Medulla oblongata (tissue), 1 donor: ENCODE measurements at regions not wholly inside any gene's neighbourhood (a gene's known extent, or its start where the extent isn't known, plus 50 kb on each side); places are given as distances from the start of the nearest gene placed in this dataset.
A peak's percentile ranks its signal among the peaks of the same experiment; 100 is the strongest.

Source experiments
- DNase-seq: peaks from one replicate; pipeline ENCODE4 v3.0.0-alpha.2; 2015; ENCODE audit errors: extremely low spot score

DNA sequence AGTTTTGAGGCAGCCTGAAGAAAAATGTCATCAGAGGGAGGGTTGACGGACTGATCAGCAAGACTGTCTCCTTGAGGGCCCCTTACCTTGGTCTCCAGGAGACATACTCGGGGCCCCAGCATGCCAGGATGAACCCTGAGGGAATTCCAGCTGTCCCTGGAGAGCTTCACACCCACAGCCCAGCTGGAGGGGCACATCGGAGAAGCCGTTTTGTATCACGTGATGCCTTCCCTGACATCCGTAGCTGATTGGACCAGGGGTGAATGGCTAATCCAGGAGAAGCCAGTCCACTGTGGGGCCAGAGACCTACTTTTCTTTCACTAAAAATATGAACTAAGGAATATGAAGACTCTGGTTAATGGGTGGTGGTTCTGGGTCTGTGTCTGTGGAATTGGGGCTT, 86.0 kb upstream of the TP53I11 start:
- DNase-seq: no peak

DNA sequence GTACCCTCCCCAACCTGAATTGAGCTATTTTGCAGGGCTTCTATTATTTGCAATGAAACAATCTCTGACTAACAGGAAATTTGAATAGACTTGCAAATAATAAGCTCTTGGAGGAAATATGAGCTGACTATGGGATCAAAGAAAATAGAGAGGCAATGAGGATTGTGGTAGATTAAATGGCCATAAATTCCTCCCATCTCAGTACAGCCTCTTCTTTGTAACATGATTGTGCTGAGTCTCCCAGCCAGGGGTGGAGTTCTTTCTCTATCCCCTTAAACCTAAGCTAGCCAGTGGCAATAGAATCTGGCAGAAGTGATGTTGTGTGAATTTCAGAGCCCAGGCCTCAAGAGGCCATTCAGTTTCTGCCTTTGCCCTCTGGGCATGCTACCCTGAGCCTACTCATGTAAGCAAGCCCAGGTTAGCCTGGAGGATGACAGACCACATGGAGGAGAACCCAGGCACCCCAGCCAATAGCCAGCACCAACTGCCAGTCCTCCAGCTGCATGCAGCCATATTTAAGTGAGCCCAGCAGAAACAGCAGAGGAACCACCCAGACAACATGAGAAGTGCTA, 86.8 kb upstream of the TP53I11 start:
- DNase-seq: no peak

DNA sequence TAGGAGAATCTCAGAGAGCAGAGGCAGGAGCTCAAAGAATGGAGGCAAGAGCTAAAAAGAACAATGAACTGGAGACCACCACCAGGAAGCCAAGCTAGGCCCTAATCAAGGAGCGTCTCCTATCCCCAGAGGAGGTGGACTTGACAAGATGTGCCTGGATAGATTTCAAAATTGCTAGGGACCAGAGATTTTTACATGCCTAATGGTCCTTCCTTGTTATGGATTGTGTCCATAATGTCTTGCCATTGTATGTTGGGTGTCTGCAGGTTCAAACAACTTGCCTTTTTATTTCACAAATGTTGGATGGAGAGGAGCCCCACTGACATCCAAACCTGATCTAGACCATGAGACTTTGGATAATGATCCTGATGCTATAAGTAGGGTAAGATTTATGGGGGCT, 88.2 kb upstream of the TP53I11 start:
- no peak for DNase-seq

DNA sequence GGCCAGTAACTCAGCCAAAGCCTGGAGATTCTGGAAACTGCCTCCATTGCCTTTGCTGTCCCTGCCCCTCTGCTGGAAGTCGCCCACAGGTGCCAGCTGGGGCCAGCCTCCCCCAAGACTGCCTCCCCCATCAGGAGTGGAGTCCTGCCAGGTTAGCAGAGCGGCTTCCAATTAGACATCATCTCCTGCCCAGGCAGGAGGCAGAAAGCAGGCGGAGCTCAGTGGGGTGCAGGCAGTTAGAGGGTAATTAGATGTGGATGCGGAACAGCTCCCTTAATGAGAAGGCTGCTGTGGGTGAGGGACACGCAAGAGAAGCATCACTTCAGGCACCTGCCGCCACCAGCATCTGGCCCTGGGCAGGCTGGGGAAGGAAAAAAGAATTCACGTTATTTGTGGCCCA, 90.9 kb upstream of the TP53I11 start:
- DNase-seq: no peak

DNA sequence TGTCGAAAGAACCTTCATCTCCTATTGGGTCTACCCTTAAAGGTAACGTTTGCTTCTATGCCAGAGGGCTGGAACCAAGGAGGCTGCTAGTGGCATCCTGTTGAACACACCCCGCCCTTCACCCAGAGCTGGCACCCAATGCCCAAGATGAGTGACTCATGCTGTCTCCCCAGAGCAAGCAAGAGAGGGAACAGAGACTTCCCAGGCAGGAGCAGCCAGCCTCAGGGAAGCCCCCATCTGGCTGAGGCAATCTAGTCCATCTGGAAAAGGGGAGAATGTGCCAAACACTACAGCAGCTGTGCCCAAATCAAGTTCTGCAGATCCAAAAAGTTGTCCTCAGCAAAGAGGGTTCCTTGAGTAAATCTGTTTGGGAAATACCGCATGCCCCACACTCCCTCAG, 91.9 kb upstream of the TP53I11 start:
- no peak for DNase-seq

DNA sequence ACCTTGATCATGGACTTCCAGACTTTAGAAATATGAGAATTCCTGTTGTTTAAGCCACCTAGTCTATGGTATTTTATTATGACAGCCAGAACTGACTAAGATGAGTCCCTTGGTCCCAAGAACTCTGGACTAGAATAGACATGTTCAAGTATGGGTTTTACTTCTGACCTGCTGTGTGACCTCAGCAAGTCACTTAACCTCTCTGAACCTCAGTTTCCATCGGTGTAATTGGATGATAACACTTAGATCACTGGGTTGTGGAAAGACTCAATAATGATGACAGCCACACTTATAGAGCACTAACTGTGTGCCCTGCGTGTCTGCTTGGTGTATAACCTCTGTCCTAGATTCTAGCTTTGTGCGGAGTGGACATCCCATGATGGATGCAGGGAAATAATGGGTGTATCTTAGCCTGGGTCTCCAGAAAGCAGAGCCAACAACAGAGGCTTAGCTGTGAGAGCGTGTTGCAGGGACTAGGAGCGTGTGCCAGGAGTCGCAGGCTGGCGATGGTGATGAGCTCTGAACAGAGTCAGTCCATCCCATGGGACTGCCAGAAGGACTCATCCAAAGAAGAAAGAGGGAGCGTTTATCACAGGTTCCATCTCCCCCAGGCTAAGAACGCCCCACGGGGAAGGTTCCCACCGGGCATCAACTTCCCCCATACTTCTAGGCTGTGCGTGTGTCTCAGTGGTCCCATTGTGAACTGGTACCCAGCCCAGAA, 93.2 kb upstream of the TP53I11 start:
- no peak for DNase-seq

DNA sequence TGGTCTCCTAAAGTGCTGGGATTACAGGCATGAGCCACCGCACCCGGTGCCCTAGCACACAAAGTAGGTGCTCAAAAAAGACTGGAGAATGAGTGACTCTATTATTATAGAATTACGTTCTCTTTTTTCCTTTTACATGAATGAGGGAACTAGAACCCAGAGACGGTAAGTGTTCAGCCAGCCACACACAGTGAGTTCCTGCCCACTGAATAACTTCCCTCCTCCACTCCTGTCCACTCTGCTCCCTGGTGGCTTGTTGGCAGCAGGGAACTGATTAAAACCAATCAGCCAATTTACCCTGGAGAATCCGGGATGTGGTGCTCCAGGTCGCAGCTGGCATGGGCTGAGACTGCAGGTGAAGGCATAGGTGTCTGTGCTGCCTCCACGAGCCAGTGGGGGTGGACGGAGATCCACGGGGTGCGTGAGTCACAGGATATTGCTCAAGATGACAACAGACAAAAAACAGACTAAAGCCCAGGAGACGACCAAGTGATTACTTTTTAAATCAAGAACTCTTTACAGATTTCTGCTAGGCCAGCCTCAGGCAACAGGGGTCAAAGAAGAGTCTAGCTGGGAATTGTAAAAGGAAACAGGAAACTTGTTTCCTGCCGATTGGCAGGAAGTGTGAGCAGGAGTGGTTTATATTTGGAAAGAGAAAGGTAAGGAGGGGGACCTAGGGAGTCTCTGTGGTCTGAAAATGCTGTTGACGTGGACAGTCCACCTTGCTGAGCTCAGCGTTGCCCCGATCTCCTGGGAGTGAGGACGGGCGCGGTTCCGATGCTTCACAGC, 95.2 kb upstream of the TP53I11 start:
- peak; percentile 65 for DNase-seq

DNA sequence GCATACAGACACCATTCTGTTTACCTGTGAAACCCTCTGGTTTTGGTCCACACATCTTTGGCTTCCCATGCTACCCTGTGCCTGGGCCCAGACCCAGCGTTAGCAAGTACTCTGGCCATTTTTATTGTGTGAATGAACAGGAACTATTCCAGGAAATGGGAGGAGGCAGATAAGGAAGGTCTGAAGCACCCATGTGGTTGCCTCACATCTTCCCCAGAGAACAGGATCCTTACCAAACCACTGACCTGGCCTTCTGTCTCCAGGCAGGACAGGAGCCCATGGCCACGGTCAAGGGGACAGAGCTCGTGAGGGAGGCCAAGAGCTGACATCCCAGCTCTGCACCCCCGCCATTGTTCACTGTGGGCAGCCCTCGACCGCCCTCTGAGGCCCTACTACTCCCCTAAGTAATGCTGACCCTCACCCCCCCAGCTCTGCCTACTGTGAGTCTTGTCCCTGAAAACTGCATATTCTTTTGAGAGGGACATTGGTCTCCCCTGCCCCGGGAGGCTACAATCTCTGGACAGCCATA, 97.7 kb upstream of the TP53I11 start:
- no peak for DNase-seq

DNA sequence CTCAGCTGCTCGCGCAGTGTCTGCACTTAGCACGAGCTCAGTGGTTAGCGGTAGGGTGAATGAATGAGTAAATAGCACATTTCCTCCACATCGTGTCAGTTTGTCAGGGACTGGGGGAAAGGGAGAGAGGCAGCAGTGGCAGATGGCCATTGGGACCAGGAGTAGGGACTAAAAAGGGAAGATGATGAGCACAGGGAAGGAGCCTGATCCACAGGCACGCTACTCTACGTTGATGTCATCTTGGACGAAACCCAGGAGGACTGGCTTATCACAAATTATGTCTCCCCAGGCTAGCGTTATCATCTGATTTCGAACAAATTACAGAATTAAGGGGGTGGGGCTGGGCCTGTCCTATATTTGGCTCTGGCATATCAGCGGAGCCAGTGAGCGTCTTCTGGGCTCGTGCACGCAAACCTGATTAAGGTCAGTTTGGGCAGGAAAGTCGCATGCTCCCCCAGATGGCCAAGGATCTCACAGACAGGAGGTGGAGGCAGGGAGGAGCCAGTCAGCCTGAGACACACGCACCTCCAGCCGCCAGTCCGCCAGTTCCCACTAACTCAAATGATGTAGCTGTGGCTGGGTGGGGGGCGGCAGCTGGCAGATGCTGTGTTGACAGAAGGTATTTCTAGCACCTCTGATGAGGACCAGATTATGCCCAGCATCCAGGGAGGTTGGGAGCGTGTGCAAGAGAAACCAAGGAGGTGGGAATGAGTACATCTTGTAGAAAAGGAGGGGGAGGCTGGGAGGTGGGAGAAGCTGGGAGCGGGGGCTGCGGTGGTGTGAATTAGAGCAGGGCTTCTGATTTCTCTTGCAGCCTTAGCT, 97.4 kb upstream of the PRDM11 start:
- no peak for DNase-seq

DNA sequence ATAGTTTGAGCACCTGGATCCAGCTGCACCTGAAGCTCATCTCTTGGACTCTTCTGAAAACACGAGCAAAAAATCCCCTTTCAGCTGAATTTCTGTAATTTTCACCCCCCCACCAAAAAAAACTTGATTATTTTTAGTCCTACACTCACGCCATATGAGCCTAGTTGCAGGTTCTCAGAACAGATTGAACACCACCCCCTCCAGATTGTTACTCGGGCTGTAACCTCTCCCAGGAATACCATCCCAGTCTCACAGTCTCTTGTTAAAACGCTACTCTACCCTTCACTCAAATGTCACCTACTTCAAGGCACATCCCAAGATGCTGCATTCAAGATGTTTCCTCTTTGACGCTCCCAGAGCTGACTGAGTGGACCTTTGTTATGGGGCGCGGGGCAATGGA, 96.3 kb upstream of the PRDM11 start:
- DNase-seq: no peak

DNA sequence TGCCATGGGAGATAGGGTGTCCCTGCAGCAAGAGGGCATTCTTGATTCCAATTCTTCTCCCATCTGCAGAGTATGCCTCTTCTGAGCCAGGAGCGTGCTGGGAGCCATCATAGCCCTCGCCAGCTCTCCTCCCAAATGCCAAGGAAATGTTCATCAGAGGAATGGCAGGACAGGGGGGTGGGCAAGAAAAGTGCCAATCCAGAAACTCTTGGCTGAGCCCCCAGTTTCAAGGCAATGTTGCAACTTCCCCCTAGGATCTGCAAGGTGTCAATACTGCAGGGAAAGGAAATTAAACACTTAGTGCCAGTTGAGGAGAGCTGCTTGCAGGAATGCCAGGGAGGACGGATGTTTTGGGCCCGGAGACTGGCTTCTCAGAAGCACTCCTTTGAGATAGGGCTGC, 94.8 kb upstream of the PRDM11 start:
- DNase-seq: no peak

DNA sequence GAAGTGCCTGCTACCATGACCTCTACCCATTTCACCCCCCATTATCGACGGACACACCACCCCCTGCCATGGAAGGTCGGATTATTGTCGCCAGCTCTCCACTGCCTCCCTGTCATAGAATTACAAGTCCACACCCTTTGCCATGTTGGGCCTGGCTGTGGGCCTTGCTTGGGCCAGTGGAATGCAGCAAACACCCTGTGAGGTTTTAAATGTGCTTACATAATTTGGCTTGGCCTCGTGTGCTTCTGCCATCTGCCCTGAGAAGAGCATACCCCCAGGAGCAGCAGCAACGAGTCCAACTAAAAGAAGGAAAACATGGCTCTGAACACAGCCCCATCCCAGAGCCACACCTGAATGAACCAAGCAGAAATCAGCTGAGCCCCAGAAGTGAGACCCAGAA, 94.1 kb upstream of the PRDM11 start:
- DNase-seq: no peak

DNA sequence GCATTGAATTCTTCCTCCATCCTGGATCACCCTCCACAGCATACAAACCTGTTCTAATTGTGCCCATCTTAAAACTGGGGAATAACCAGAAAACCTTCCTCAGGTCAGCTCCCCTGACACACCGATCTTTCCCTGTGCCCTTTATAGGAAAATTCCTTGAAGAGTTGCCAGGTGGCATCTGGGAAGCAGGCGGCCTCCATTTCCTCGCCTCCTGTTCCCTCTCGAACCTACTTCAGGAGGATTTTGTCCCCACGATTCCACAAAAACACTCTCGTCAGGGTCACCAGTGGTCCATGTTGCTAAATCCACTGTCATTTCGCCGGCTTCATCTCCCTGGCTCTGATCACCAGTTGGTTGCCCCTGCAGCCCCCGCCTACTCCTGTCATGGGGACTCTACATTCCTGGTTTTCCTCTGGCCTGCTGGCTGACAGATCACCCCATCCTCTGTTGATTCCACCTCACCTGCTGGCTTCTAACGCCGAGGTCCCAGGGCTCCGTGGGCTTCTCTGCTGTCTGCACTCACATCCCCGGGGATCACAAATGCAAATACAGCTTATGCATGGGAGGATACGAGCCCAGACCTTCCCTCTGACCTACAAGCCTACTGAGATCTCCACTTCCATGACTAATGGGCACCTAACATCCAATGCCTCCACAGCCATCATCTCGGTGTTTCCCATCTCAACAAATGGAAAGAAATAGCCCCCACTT, 92.5 kb upstream of the PRDM11 start:
- DNase-seq: no peak

DNA sequence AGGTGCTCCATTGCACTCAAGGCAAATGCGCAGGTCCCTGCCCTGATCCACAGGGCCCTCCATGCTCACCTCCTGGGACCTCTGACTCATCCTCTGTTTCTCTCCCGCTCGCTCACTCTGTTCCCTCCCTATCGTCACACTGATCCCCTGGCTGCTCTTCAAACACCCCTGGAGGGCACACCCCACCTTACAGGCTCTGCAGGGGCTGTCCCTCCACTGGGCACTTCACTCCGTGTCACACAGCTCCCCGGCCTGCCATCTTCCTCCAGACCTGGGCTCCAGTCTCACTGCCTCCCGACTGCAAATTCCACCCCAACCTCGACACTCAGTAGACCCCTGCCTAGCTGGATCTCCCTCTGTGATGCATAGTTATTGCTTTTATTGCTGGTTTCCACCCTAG, 91.5 kb upstream of the PRDM11 start:
- DNase-seq: no peak

DNA sequence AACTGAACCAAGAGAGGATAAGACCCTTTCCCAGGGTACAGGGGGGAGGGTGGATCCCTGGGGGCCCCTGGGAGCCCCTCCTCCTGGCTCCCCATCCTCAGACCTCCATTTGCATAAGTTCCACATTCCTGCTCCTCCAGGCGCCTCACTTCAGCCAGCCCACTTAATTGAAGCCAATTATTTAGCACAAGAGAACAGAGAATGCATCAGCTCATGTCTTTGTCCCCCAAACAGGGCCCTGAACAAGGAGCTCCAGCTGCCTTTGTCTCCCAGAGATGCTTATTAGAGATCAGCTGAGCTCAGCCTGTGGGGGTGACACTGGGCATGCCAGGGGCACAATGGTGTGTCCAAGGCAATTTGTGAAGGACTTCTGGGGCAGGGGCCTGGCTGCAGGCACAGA, 89.9 kb upstream of the PRDM11 start:
- no peak for DNase-seq

DNA sequence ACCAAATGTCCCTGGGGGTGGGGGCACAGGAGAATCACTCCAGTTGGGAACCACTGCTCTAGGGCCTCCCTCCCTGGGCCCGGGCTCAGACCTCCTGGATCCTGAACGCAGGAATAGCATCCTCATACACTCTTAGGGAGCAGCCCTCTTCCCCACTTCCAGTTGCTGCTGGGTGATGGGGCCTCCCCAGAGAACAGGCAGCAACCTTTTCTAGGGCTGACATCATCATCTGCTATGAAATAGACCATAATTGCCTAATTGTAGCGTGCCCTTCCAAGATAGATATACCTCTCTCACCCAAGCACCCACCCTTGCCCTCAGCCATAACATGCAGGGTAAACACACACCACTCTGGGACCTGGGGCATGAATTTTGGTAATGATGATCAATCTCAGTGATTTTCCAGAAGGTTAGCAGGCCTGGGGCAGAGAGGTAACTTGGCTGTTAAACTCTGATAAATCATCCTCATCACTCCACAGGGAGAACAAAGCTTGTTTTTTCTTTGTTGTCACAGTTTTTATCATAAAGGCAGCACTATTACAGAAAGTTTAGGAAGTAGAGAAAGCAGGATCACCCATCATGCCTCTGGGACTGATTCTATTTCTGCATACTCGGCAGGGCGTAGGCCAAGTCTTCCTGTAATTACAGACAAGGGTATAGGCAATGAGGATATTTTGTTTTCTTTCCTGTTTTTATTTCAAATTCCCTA, 88.3 kb upstream of the PRDM11 start:
- DNase-seq: no peak

DNA sequence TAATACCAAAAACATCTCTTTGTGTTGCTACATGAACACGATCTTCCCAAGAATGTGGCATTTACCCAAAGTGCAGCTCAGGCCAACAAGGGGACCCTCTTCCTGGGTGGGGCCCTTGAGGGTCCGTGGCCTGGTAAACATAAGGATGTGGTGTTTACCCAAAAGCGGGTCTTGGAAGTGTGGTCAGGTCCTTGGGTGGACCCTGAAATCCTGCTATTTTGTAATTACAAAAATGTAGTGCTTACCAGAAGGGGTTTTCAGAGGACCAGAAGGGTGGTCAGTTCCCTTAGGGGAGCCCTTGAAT, 87.8 kb upstream of the PRDM11 start:
- DNase-seq: no peak

DNA sequence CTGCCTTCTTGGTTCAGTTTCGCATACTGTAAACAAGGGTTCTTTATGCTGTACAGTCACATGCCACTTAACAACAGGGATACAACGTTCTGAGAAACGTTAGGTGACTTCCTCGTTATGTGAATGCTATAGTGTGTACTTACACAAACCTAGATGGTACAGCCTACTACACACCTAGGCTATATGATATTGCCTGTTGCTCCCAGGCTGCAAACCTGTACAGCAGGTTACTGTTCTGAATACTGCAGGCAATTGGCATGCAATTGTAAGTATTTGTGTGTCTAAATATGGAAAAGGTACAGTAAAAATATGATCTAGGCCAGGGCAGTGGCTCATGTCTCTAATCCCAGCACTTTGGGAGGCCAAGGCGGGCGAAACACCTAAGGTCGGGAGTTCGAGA, 85.7 kb upstream of the PRDM11 start:
- no peak for DNase-seq

DNA sequence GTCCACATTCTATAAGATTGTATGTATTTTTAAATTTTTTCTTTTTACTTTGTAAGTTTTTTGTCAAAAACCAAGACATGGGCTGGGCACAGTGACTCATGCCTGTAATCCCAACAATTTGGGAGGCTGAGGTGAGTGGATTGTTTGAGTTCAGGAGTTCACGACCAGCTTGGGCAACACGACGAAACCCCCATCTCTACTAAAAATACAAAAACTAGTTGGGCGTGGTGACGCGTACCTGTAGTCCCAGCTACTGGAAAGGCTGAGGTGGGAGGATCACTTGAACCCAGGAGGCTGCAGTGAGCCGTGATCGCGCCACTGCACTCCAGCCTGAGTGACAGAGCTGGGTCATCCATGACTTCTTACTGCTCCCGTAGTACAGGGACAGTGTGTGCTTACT, 84.8 kb upstream of the PRDM11 start:
- DNase-seq: no peak

DNA sequence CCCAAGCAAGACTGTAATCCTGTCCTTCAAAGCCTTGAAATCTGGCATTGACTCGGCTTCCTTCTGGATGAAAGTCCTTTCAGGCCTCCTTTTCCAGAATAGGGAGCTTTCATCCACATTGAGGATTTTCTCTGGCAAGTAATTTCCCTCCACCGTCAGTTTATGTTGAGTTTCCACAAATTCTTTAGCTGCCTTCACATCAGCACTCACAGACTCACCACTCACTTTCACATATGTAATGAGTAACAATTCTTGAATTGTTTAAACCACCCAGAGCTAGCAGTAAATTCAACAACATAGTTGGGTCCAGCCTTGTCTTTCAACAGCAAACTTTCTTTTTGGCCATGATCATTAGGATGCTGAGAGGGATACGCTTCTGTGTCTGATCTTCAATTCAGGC, 84.3 kb upstream of the PRDM11 start:
- no peak for DNase-seq
